Fibroblast of lung (primary cell): ENCODE measurements at regions not wholly inside any gene's neighbourhood (a gene's known extent, or its start where the extent isn't known, plus 50 kb on each side); places are given as distances from the start of the nearest gene placed in this dataset.

ENCODE experiments used
- EZH2 ChIP-seq: IDR thresholded peaks from 2 replicates; pipeline ENCODE4 v1.5.1; 2012; ENCODE audit warnings: low read length, control low read depth, mild to moderate bottlenecking; ENCODE audit errors: missing control alignments
- TF ChIP-seq, protein P1 (sequence below), 2 donors: IDR thresholded peaks in 1 of 2; conservative IDR thresholded peaks in 1 of 2; 1 replicate in 1 of 2; 2 replicates in 1 of 2; pipeline ENCODE4 v1.5.1; 2011 to 2012; ENCODE audit warnings: low read length in 2 of 2, control low read depth in 1 of 2, inconsistent platforms in 1 of 2, low read depth in 1 of 2, mild to moderate bottlenecking in 1 of 2

DNA sequence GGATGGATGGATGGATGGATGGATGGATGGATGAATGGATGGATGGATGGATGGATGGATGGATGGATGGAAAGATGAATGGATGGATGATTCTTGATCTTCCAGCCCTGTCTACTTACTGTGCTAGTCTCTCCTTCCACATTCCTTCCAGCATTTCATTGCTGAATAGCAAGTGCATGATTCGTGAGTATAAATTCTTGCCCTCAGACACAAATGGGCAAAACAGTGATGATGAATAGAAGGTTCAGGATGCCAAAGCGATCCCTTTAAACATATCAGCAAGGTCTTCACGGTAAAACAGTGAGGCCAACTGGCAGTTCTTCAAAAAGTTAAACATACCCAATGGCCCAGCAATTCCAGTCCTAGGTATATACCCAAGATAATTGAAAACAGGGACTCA lies 400.2 kb downstream of the MN1 start:
- TF ChIP-seq, protein P1, sequence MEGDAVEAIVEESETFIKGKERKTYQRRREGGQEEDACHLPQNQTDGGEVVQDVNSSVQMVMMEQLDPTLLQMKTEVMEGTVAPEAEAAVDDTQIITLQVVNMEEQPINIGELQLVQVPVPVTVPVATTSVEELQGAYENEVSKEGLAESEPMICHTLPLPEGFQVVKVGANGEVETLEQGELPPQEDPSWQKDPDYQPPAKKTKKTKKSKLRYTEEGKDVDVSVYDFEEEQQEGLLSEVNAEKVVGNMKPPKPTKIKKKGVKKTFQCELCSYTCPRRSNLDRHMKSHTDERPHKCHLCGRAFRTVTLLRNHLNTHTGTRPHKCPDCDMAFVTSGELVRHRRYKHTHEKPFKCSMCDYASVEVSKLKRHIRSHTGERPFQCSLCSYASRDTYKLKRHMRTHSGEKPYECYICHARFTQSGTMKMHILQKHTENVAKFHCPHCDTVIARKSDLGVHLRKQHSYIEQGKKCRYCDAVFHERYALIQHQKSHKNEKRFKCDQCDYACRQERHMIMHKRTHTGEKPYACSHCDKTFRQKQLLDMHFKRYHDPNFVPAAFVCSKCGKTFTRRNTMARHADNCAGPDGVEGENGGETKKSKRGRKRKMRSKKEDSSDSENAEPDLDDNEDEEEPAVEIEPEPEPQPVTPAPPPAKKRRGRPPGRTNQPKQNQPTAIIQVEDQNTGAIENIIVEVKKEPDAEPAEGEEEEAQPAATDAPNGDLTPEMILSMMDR (conservative IDR thresholded peaks at IDR 0.05 in 1 of 2, IDR thresholded peaks at IDR 0.05 in 1 of 2; ENCODE audit: low read depth in 1 of 2, low read length in 2 of 2), result no peak
- TF ChIP-seq EZH2, result no peak
